AG04450 (cell line): ENCODE measurements at regions not wholly inside any gene's neighbourhood (a gene's known extent, or its start where the extent isn't known, plus 50 kb on each side); places are given as distances from the start of the nearest gene placed in this dataset.
"Not testable (repeated sequence)": the region's sequence is repeated elsewhere in the genome, so short reads cannot be mapped to it uniquely, and the experiment has no call there.

Experiments used
- CTCF ChIA-PET: fragments of 300-600, 350-600 bp; formaldehyde crosslinking; extraction: SDS; loops from one replicate; lab custom pipeline; 2022; ENCODE audit warnings: antibody characterized with exemption, inconsistent platforms; lab: Charles Lee
- POLR2A ChIA-PET: fragments of 350-600 bp; formaldehyde crosslinking; extraction: SDS; loops from one replicate; lab custom pipeline; 2021; ENCODE audit warnings: antibody characterized with exemption, inconsistent platforms; lab: Yijun Ruan, JAX
- DNase-seq: peaks from one replicate; pipeline ENCODE4 v3.0.0-alpha.2; 2011; ENCODE audit warnings: low read depth, low spot score
- H3K27ac ChIP-seq: one replicate; pipeline ENCODE4 v1.5.1; 2012; ENCODE audit warnings: low read depth, low read length, control low read depth
- H3K27me3 ChIP-seq: one replicate; pipeline ENCODE4 v1.6.0; 2012; ENCODE audit warnings: low read length; ENCODE audit not compliant: control insufficient read depth, insufficient read depth
- H3K4me3 ChIP-seq: 2 replicates; pipeline ENCODE4 v1.5.1; 2011; ENCODE audit warnings: mild to moderate bottlenecking, low read depth, low read length, control low read depth
- H3K9me3 ChIP-seq: 2 replicates; pipeline ENCODE4 v1.5.1; 2012; ENCODE audit warnings: low read length; ENCODE audit not compliant: control insufficient read depth, insufficient read depth
- CTCF ChIP-seq: IDR thresholded peaks from 2 replicates; pipeline ENCODE4 v1.5.1; 2011; ENCODE audit warnings: low read depth, low read length, control low read depth, inconsistent platforms

- Histone ChIP-seq H3K27me3 (no peaks in the 10 kb centered on the region), H3K4me3 (no peak overlapping the region), H3K27ac (no peak overlapping the region), H3K9me3 (no peaks in the 10 kb centered on the region)
- no peak for TF ChIP-seq CTCF
- DNase-seq = no peak
- ChIA-PET CTCF (no interaction called here), POLR2A (no interaction called here)
These were observed 54.5 kb upstream of the NOX4 start for GRCh38 chr11:89545691-89546090.

- H3K9me3 ChIP-seq, POLR2A ChIA-PET, H3K27me3 ChIP-seq, H3K4me3 ChIP-seq, H3K27ac ChIP-seq, DNase-seq: not testable (repeated sequence)
- CTCF ChIA-PET = interaction anchor here (0.6 kb wide), 1 partner anchor 59 kb away, joined by 3 read pairs; no protein-coding TSS in a partner anchor
These were observed 64.6 kb upstream of the NOX4 start for GRCh38 chr11:89555781-89556180.

- H3K27ac ChIP-seq, POLR2A ChIA-PET, DNase-seq, H3K27me3 ChIP-seq, H3K4me3 ChIP-seq, H3K9me3 ChIP-seq, CTCF ChIA-PET: not testable (repeated sequence)
These were observed 65.8 kb upstream of the NOX4 start for GRCh38 chr11:89556731-89557707.

- H3K4me3 ChIP-seq, POLR2A ChIA-PET, CTCF ChIA-PET, DNase-seq, H3K27me3 ChIP-seq, H3K27ac ChIP-seq, H3K9me3 ChIP-seq: not testable (repeated sequence)
These were observed 69.4 kb upstream of the NOX4 start for GRCh38 chr11:89560598-89560997.

- CTCF ChIA-PET, H3K27me3 ChIP-seq, POLR2A ChIA-PET: not testable (repeated sequence)
These were observed 71.6 kb upstream of the NOX4 start for GRCh38 chr11:89562731-89563130.

GRCh38 chr11:89566972-89567371, 75.8 kb upstream of the NOX4 start:
- Histone ChIP-seq H3K27me3 (no peaks in the 10 kb centered on the region), H3K27ac (no peak overlapping the region), H3K4me3 (no peak overlapping the region), H3K9me3 (no peaks in the 10 kb centered on the region)
- ChIA-PET CTCF (no interaction called here), POLR2A (no interaction called here)
- no peak for TF ChIP-seq CTCF
- no peak for DNase-seq

More at GRCh38 chr11:89562731-89563130, 71.6 kb upstream of the NOX4 start:
- not testable (repeated sequence) for H3K4me3 ChIP-seq, DNase-seq, H3K9me3 ChIP-seq, H3K27ac ChIP-seq

- CTCF ChIA-PET = not testable (repeated sequence)
These were observed 78.2 kb upstream of the NOX4 start for GRCh38 chr11:89569387-89569786.

GRCh38 chr11:89571706-89572105, 80.5 kb upstream of the NOX4 start:
- CTCF ChIA-PET, H3K9me3 ChIP-seq, H3K27me3 ChIP-seq, DNase-seq, POLR2A ChIA-PET, H3K4me3 ChIP-seq, H3K27ac ChIP-seq: not testable (repeated sequence)

More at GRCh38 chr11:89569387-89569786, 78.2 kb upstream of the NOX4 start:
- H3K4me3 ChIP-seq, POLR2A ChIA-PET, H3K27me3 ChIP-seq, H3K9me3 ChIP-seq, H3K27ac ChIP-seq, DNase-seq: not testable (repeated sequence)

GRCh38 chr11:89575846-89576245, 84.7 kb upstream of the NOX4 start:
- POLR2A ChIA-PET, H3K9me3 ChIP-seq, DNase-seq, H3K27ac ChIP-seq, CTCF ChIA-PET, H3K4me3 ChIP-seq, H3K27me3 ChIP-seq: not testable (repeated sequence)

- DNase-seq, H3K4me3 ChIP-seq, POLR2A ChIA-PET, H3K27ac ChIP-seq, H3K27me3 ChIP-seq, H3K9me3 ChIP-seq, CTCF ChIA-PET: not testable (repeated sequence)
These were observed 86.3 kb upstream of the NOX4 start for GRCh38 chr11:89577428-89577827.
